HG03571 (cell line): ENCODE measurements at regions not wholly inside any gene's neighbourhood (a gene's known extent, or its start where the extent isn't known, plus 50 kb on each side); places are given as distances from the start of the nearest gene placed in this dataset.

Source experiments
- ATAC-seq: cut with Tn5 transposase; IDR thresholded peaks from one replicate; pipeline ENCODE4 v1.9.1; 2021; ENCODE audit not compliant: unreplicated experiment

- ATAC-seq = no peak
Observed at GRCh38 chr1:204819495-204819894, 51.2 kb upstream of the NFASC start.
